ENCODE measurements at regions not wholly inside any gene's neighbourhood (a gene's known extent, or its start where the extent isn't known, plus 50 kb on each side); places are given as distances from the start of the nearest gene placed in this dataset.

GRCh38 chr5:36378551-36378950, 76.8 kb upstream of the RANBP3L start:
- TF ChIP-seq CTCF (IDR thresholded peaks at IDR 0.05): no peak
- TF ChIP-seq POLR2A (IDR thresholded peaks at IDR 0.05): no peak

Measured in thyroid gland (tissue), 4 donors.